NCI-H524 (cell line): ENCODE measurements at regions not wholly inside any gene's neighbourhood (a gene's known extent, or its start where the extent isn't known, plus 50 kb on each side); places are given as distances from the start of the nearest gene placed in this dataset.
"Not testable (repeated sequence)": the region's sequence is repeated elsewhere in the genome, so short reads cannot be mapped to it uniquely, and the experiment has no call there.

Experiments used
- DNase-seq, 2 experiments: peaks; one replicate each; lab custom pipeline; 2025; lab: John Stamatoyannopoulos, UW

GRCh38 chr18:24624421-24624820 lies 164.0 kb downstream of the HRH4 start:
- DNase-seq, result not testable (repeated sequence)

- no peak for DNase-seq
Measured at GRCh38 chr18:24627644-24628315, 167.3 kb downstream of the HRH4 start.

GRCh38 chr18:24628326-24628725 lies 167.9 kb downstream of the HRH4 start:
- DNase-seq, result no peak

- no peak for DNase-seq
Measured at GRCh38 chr18:24629921-24630320, 169.5 kb downstream of the HRH4 start.

GRCh38 chr18:24630346-24630880 lies 170.0 kb downstream of the HRH4 start:
- DNase-seq, result peak in 1 of 2 experiments; percentile 19

- peak; percentile 63 to 75 for DNase-seq
Measured at GRCh38 chr18:24631243-24632025, 171.0 kb downstream of the HRH4 start.

- DNase-seq, result peak; percentile 95 to 98
Measured at GRCh38 chr18:24632158-24632988, 171.9 kb downstream of the HRH4 start.

GRCh38 chr18:24633121-24633520 lies 172.7 kb downstream of the HRH4 start:
- peak in 1 of 2 experiments; percentile 49 for DNase-seq

GRCh38 chr18:24649571-24649970 lies 189.1 kb downstream of the HRH4 start:
- no peak for DNase-seq

- peak in 1 of 2 experiments; percentile 26 for DNase-seq
Measured at GRCh38 chr18:24651434-24651833, 191.0 kb downstream of the HRH4 start.

- DNase-seq, result peak; percentile 84 to 91
Measured at GRCh38 chr18:24656050-24656449, 195.6 kb downstream of the HRH4 start.

GRCh38 chr18:24656551-24657443 lies 196.4 kb downstream of the HRH4 start:
- DNase-seq, result peak; percentile 87 to 92

- peak; percentile 50 to 70 for DNase-seq
Measured at GRCh38 chr18:24657444-24657842, 197.0 kb downstream of the HRH4 start.

GRCh38 chr18:24658302-24658701 lies 197.9 kb downstream of the HRH4 start:
- peak in 1 of 2 experiments; percentile 31 for DNase-seq

GRCh38 chr18:24659827-24660720 lies 199.6 kb downstream of the HRH4 start:
- DNase-seq, result no peak

GRCh38 chr18:24660956-24661355 lies 200.5 kb downstream of the HRH4 start:
- DNase-seq, result no peak

GRCh38 chr18:24662412-24662821 lies 202.0 kb downstream of the HRH4 start:
- no peak for DNase-seq

- DNase-seq, result no peak
Measured at GRCh38 chr18:24663026-24663425, 202.6 kb downstream of the HRH4 start.

GRCh38 chr18:24669015-24669414 lies 208.6 kb downstream of the HRH4 start:
- no peak for DNase-seq

- DNase-seq, result peak in 1 of 2 experiments; percentile 13
Measured at GRCh38 chr18:24669502-24669901, 209.1 kb downstream of the HRH4 start.
